ENCODE measurements at regions not wholly inside any gene's neighbourhood (a gene's known extent, or its start where the extent isn't known, plus 50 kb on each side); places are given as distances from the start of the nearest gene placed in this dataset.

DNA sequence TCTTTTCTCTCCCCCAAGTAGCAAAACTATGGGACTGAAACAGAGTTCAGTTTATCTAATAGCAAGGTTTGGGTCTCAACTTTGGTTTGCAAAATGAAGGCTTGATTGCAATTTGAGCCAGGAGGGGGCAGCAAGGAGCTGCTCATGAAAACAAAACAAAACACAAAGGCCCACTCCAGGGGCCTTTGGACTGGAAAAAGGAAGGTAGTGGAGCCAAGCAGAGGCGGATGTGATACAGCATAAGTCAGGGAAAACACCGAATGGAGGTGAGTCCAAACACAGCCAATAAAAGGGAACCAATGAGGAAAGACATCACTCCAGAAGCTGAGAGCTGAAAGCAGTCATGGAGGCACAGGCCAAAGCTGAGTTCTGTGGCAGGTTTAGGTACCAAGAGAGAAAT lies 799.7 kb upstream of the ACVR2A start:
- no peak for DNase-seq (ENCODE audit: low read depth in 4 of 4, low spot score in 2 of 4)

GRCh38 chr2:147041121-147041494 lies 803.7 kb upstream of the ACVR2A start:
- DNase-seq (ENCODE audit: low read depth in 4 of 4, low spot score in 2 of 4): no peak

DNA sequence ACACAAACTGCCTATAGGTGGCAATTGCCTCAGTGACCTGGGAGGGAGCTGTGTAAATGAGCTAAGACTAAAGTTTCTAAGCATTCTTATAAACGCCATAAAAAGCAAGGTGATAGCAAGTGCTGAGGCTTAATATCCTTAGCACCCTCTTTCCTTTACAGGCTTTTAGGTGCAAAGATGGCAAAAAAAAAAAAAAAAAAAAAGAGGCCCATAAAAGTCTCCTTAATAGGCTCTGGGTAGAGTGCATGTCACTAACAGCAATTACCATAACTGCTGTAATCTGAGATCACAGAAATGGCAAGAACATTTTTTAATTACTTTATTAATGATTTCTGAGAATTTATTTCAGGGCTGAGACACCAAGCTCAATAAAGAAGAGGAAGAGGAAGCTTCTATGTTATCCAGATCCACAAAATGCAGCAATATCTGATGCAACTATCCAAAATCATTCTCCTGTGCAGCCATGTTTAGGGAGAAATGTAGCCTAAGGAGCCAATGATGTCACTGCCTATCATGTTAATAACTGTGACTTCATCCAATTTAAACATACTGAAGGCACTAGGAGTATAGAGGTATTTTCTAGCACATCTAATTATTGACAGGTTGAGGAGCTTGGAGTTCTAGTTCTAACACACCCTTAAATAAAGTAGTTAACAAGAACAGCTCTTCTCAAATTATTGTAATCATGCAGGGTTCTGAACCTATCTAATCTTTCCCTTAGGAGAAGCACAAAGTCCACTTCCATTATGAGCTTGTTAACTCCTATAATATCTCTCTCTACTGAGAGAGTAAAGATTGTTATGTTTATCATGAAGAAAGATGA lies 804.3 kb upstream of the ACVR2A start:
- no peak for DNase-seq (ENCODE audit: low read depth in 4 of 4, low spot score in 2 of 4)

- no peak for DNase-seq (ENCODE audit: low read depth in 4 of 4, low spot score in 2 of 4)
Measured at GRCh38 chr2:147037048-147037447, 807.8 kb upstream of the ACVR2A start.

- no peak for DNase-seq (ENCODE audit: low read depth in 4 of 4, low spot score in 2 of 4)
Measured at GRCh38 chr2:147033044-147033443, 811.8 kb upstream of the ACVR2A start.

- DNase-seq (ENCODE audit: low read depth in 4 of 4, low spot score in 2 of 4): no peak
Measured at GRCh38 chr2:147031897-147032296, 812.9 kb upstream of the ACVR2A start.

DNA sequence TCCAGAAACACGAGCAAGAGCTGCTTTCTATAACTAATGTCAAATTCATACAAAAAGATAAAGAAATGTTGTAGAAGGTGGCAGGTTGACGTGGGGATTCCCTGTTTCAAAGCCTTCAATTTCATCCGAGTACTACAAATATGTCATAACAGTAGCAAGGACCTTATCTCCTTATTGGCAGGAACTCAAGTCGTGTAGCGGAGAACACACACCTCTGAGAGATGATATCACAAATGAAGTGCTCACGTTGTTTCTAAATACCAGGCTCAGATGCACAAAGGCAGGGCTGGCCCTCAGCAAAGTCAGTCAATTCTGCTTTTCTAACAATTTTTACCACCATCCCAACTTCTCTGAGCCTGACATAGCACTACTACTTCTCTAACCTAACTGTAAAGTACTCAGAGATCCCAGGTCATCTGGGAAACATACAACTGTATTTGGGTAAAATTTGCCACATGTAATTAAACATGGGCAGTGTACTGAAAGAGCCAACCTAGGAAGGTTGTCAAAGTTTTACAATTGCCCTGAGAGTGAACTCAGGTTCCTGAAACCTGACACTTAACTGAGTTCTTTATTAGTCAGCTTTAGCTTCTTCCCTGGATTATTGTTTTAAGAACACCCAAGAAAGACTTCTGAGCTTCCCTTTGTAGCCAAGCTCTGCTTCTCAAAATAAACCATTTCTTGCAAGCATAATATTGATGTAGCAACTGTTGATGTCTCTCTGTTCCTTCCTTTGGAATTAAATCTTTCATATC lies 813.7 kb upstream of the ACVR2A start:
- peak in 3 of 4 donors; percentile 38 to 52 (median 51) for DNase-seq (ENCODE audit: low read depth in 4 of 4, low spot score in 2 of 4)

DNA sequence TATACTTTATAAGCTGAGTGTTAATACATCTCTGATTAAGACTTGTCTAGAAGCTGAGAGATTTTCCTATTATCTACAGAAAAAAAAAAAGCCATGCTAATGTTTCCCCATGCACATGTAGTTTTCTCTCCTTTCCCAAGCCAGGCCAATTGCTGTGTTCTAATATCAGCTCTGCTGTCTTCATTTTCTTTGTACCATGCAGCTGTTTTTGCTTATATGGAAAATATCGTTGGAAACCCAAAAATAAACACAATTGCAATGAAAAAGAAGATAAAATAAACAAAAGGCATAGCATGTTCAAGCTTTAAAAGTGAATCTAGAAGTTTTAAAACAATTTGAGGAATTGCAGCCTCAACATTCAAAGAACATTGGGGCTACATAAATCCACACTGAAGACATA lies 817.4 kb upstream of the ACVR2A start:
- no peak for DNase-seq (ENCODE audit: low read depth in 4 of 4, low spot score in 2 of 4)

GRCh38 chr2:147026664-147027295 lies 818.0 kb upstream of the ACVR2A start:
- DNase-seq (ENCODE audit: low read depth in 4 of 4, low spot score in 2 of 4): no peak

GRCh38 chr2:147025646-147026585 lies 818.9 kb upstream of the ACVR2A start:
- DNase-seq (ENCODE audit: low read depth in 4 of 4, low spot score in 2 of 4): no peak

- DNase-seq (ENCODE audit: low read depth in 4 of 4, low spot score in 2 of 4): no peak
Measured at GRCh38 chr2:147019311-147019710, 825.5 kb upstream of the ACVR2A start.

DNA sequence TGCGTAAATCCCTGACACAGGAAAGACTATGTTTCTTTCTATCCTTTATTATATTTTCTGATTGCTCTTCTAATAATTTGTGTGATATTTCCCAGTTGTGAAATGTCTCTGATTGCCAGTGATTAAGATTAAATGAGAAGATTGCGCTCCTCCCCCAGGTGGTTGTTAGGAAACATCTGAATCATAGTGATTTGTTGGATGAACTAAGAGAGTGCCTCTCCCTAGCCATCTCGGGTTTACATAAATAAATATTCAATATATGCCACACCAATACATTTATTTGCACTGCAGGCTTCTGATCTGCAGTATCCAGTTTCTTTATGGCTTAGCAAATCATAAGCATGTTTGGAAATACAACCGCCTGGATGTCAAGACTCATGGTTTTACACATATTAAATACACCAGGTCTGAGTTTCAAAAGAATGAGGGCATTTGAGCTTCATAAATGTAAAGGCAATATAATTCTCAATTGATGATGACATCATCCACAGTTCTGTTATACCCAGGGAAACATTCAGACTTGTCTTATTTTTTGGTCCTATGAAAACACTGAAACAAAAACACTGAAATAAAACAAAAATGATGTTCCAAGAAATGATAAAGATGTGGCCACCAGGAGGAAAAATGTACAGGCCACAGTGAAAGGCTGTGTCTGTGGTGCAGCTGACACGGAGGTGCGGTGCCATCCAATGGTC lies 826.7 kb upstream of the ACVR2A start:
- no peak for DNase-seq (ENCODE audit: low read depth in 4 of 4, low spot score in 2 of 4)

DNA sequence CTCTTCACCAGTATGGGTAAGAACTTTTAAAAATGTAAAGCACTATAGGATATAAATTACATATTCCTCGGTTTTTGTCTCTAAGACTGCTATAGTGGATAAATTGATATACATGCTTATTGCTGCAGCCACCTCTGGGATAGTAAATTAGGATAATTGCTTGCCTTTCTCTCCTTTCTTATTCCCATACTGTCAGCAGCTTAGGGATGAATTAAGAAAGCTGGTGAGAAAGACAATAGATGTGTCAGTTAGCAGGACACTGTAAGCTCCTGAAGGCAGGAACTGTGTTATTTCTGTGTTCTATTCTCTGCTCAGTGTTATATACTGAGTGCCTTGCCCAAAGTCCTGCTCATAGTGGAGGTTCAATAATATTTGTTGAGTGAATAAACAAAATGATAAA lies 828.6 kb upstream of the ACVR2A start:
- no peak for DNase-seq (ENCODE audit: low read depth in 4 of 4, low spot score in 2 of 4)

- DNase-seq (ENCODE audit: low read depth in 4 of 4, low spot score in 2 of 4): no peak
Measured at GRCh38 chr2:147015591-147015990, 829.2 kb upstream of the ACVR2A start.

GRCh38 chr2:147013696-147014392 lies 831.0 kb upstream of the ACVR2A start:
- no peak for DNase-seq (ENCODE audit: low read depth in 4 of 4, low spot score in 2 of 4)

DNA sequence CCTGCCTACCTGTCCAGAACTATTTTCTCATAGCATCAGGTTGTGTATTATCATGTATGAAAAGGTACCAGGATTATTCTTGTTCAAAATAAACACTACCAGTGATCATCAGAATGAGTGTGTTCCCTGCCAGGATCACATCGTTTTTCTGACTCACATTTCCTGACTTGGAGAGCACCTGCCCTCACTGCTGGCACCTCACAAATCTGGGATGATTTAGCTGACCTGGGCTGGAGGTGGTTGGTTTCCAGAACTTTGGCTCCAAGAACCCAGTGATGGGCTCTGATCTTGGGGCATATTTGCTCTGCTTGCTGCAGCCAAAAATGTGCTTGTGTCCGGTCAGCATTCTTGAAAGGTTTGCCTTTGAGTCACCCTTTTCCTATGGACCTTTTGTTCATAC lies 836.3 kb upstream of the ACVR2A start:
- DNase-seq (ENCODE audit: low read depth in 4 of 4, low spot score in 2 of 4): no peak

- DNase-seq (ENCODE audit: low read depth in 4 of 4, low spot score in 2 of 4): no peak
Measured at GRCh38 chr2:147006736-147007141, 838.1 kb upstream of the ACVR2A start.

- no peak for DNase-seq (ENCODE audit: low read depth in 4 of 4, low spot score in 2 of 4)
Measured at GRCh38 chr2:147003081-147003480, 841.7 kb upstream of the ACVR2A start.

DNA sequence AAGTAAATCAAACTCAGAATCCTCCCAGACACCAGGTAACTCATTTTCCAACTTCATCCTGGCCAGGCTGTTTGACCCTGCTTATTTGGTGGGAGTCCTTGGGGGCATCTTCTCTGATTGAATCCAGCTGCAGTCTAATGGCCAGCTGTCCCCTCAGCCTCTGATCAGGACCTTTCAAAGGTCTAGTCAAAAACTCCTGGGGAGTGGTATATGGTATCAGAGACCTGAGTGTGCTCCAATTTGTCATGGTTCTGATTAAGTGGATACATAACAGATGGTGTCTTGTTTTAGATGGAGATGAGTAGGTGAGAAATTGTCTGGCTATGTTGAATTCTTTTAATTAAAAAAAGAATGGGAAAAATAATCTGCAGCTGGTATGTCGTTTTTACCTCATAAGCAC lies 842.6 kb upstream of the ACVR2A start:
- DNase-seq (ENCODE audit: low read depth in 4 of 4, low spot score in 2 of 4): no peak

Measured in left renal cortex interstitium (tissue), 4 donors.